PC-3 (cell line): ENCODE measurements at regions not wholly inside any gene's neighbourhood (a gene's known extent, or its start where the extent isn't known, plus 50 kb on each side); places are given as distances from the start of the nearest gene placed in this dataset.

Experiments used
- ATAC-seq: fragments of 200-7000 bp; cut with Tn5 transposase; 2 replicates; pipeline ENCODE4 v1.9.1; 2020; ENCODE audit warnings: mild to moderate bottlenecking, moderate library complexity
- BruUV-seq: library from RNA; stranded (reverse); fragments of 400-500 nt; replicated peaks from 2 replicates; lab custom pipeline; 2021; lab: Mats Ljungman, UMichigan
- CTCF ChIA-PET: fragments of 300-600 bp; sonication (Branson Sonifier 250); formaldehyde crosslinking; loops from one replicate; lab custom pipeline; 2022; ENCODE audit warnings: antibody characterized with exemption; lab: Charles Lee
- POLR2A ChIA-PET: fragments of 300-600 bp; sonication (Branson Sonifier 250); formaldehyde crosslinking; loops from one replicate; lab custom pipeline; 2022; ENCODE audit warnings: antibody characterized with exemption; ENCODE audit not compliant: unreplicated experiment; lab: Charles Lee
- DNase-seq: peaks from one replicate; pipeline ENCODE4 v3.0.0-alpha.2; 2015
- H2AFZ ChIP-seq: fragments of 300-600 bp; sonication (generic); 2 replicates; pipeline ENCODE4 v1.6.0; 2016; ENCODE audit warnings: antibody characterized with exemption, low read length
- H3F3A ChIP-seq: fragments of 300-600 bp; sonication (generic); one replicate; pipeline ENCODE4 v1.6.0; 2017; ENCODE audit warnings: antibody characterized with exemption, low read length, control low read depth, mild to moderate bottlenecking; ENCODE audit not compliant: unreplicated experiment
- H3K27ac ChIP-seq: fragments of 300-600 bp; sonication (generic); 2 replicates; pipeline ENCODE4 v1.5.1; 2016; ENCODE audit warnings: mild to moderate bottlenecking, low read length
- H3K27me3 ChIP-seq: fragments of 300-600 bp; sonication (generic); 2 replicates; pipeline ENCODE4 v1.6.1; 2016; ENCODE audit warnings: low read length, mixed read lengths
- H3K36me3 ChIP-seq: fragments of 300-600 bp; sonication (generic); 2 replicates; pipeline ENCODE4 v1.6.1; 2016; ENCODE audit warnings: low read depth, mixed run types, low read length, mixed read lengths
- H3K4me1 ChIP-seq: fragments of 300-600 bp; sonication (generic); 2 replicates; pipeline ENCODE4 v1.5.1; 2016; ENCODE audit warnings: low read length; ENCODE audit not compliant: insufficient read depth
- H3K4me2 ChIP-seq: fragments of 300-600 bp; sonication (generic); 2 replicates; pipeline ENCODE4 v1.6.0; 2016; ENCODE audit warnings: low read length
- H3K4me3 ChIP-seq: fragments of 300-600 bp; sonication (generic); 2 replicates; pipeline ENCODE4 v1.5.1; 2016; ENCODE audit warnings: mild to moderate bottlenecking, low read length, mixed read lengths
- H3K79me2 ChIP-seq: fragments of 300-600 bp; sonication (generic); 2 replicates; pipeline ENCODE4 v1.6.1; 2017; ENCODE audit warnings: low read length, mixed read lengths
- H3K9ac ChIP-seq: fragments of 300-600 bp; sonication (generic); 2 replicates; pipeline ENCODE4 v1.6.0; 2016; ENCODE audit warnings: mild to moderate bottlenecking, low read length
- H3K9me2 ChIP-seq: fragments of 300-600 bp; sonication (generic); replicated peaks from 2 replicates; pipeline ENCODE4 v1.6.1; 2016; ENCODE audit warnings: mixed run types, low read length, mixed read lengths
- H3K9me3 ChIP-seq: fragments of 300-600 bp; sonication (generic); 2 replicates; pipeline ENCODE4 v1.6.1; 2016; ENCODE audit warnings: low read length, mixed read lengths
- H4K20me1 ChIP-seq: fragments of 300-600 bp; sonication (generic); 2 replicates; pipeline ENCODE4 v1.6.1; 2016; ENCODE audit warnings: low read length, mixed read lengths
- EZH2 ChIP-seq: fragments of 300-600 bp; sonication (generic); IDR thresholded peaks from one replicate; pipeline ENCODE4 v1.6.1; 2017; ENCODE audit warnings: antibody characterized with exemption, mild to moderate bottlenecking, low read length; ENCODE audit not compliant: unreplicated experiment
- EZH2phosphoT487 ChIP-seq: fragments of 300-600 bp; sonication (generic); IDR thresholded peaks from 2 replicates; pipeline ENCODE4 v1.6.1; 2018; ENCODE audit warnings: mild to moderate bottlenecking, antibody characterized with exemption, low read length, borderline replicate concordance
- intact Hi-C: fragments of 100-400 bp; cut with micrococcal nuclease; formaldehyde crosslinking; loops from 2 replicates; pipeline ENCODE4 v1.9.0; 2023
- TF ChIP-seq, protein P1 (sequence below): fragments of 300-600 bp; sonication (generic); conservative IDR thresholded peaks from 2 replicates; pipeline ENCODE4 v1.5.1; 2017; ENCODE audit warnings: antibody characterized with exemption, low read depth, mild to moderate bottlenecking, low read length

GRCh38 chr11:123264431-123264780 is 69.4 kb upstream of the CLMP start:
- no TSS peak for BruUV-seq

GRCh38 chr11:123261345-123262106 is 66.5 kb upstream of the CLMP start:
- ChIA-PET POLR2A (interaction anchor here (0.6 kb wide), 2 partner anchors 21 to 165 kb away, joined by 3 to 6 read pairs; no protein-coding TSS in a partner anchor), CTCF (interaction anchor here (0.5 to 1.5 kb wide), 18 partner anchors 10 to 470 kb away, joined by 3 to 30 read pairs (median 4); no protein-coding TSS in a partner anchor)
- Histone ChIP-seq H3K79me2 (no peaks in the 10 kb centered on the region), H3K9ac (0 out of 2 replicates have a peak overlapping the region, but pooled peaks have one; percentile 16), H3K4me2 (peak overlapping the region; percentile 66), H3K9me3 (no peaks in the 10 kb centered on the region), H3K27me3 (no peaks in the 10 kb centered on the region), H4K20me1 (no peaks in the 10 kb centered on the region), H3F3A (peaks cover 5% of the 10 kb centered on the region), H3K4me3 (peak overlapping the region; percentile 36; the same call in 1 of the 2 replicates), H3K9me2 (no peaks in the 10 kb centered on the region), H3K27ac (no peak overlapping the region), H3K4me1 (peaks cover 24% of the 10 kb centered on the region), H2AFZ (peak overlapping the region; percentile 86), H3K36me3 (no peaks in the 10 kb centered on the region)
- TF ChIP-seq, protein P1, sequence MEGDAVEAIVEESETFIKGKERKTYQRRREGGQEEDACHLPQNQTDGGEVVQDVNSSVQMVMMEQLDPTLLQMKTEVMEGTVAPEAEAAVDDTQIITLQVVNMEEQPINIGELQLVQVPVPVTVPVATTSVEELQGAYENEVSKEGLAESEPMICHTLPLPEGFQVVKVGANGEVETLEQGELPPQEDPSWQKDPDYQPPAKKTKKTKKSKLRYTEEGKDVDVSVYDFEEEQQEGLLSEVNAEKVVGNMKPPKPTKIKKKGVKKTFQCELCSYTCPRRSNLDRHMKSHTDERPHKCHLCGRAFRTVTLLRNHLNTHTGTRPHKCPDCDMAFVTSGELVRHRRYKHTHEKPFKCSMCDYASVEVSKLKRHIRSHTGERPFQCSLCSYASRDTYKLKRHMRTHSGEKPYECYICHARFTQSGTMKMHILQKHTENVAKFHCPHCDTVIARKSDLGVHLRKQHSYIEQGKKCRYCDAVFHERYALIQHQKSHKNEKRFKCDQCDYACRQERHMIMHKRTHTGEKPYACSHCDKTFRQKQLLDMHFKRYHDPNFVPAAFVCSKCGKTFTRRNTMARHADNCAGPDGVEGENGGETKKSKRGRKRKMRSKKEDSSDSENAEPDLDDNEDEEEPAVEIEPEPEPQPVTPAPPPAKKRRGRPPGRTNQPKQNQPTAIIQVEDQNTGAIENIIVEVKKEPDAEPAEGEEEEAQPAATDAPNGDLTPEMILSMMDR, result peak; percentile 99
- no peak for TF ChIP-seq EZH2
- TF ChIP-seq EZH2phosphoT487, result no peak
- BruUV-seq, result no TSS peak
- intact Hi-C loops, result no loop called here
- peak; percentile 96 for DNase-seq
- peak; percentile 92 for ATAC-seq

More at GRCh38 chr11:123264431-123264780, 69.4 kb upstream of the CLMP start:
- POLR2A ChIA-PET, result no interaction called here
- Histone ChIP-seq H4K20me1 (no peaks in the 10 kb centered on the region), H3K36me3 (no peaks in the 10 kb centered on the region), H3K9me2 (no peaks in the 10 kb centered on the region), H3K4me1 (peaks cover 30% of the 10 kb centered on the region), H2AFZ (no peak overlapping the region), H3K9me3 (no peaks in the 10 kb centered on the region), H3K79me2 (no peaks in the 10 kb centered on the region), H3K4me2 (no peak overlapping the region), H3K27me3 (no peaks in the 10 kb centered on the region), H3K27ac (no peak overlapping the region), H3F3A (peaks cover 6% of the 10 kb centered on the region), H3K9ac (no peak overlapping the region), H3K4me3 (no peak overlapping the region)
- no peak for ATAC-seq
- CTCF ChIA-PET, result no interaction called here
- TF ChIP-seq EZH2phosphoT487, result no peak
- no peak for TF ChIP-seq EZH2
- TF ChIP-seq, protein P1, result no peak
- DNase-seq, result no peak
- intact Hi-C loops, result no loop called here
